GM23248 (cell line): ENCODE measurements at regions not wholly inside any gene's neighbourhood (a gene's known extent, or its start where the extent isn't known, plus 50 kb on each side); places are given as distances from the start of the nearest gene placed in this dataset.
A peak's percentile ranks its signal among the peaks of the same experiment; 100 is the strongest.

Experiments
- DNase-seq: peaks from one replicate; pipeline ENCODE4 v3.0.0-alpha.2; 2015
- H2AFZ ChIP-seq: fragments of 200-600 bp; sonication (generic); 2 replicates; pipeline ENCODE4 v1.6.1; 2016; ENCODE audit warnings: antibody characterized with exemption
- H3F3A ChIP-seq: fragments of 200-600 bp; sonication (generic); 2 replicates; pipeline ENCODE4 v1.6.1; 2016; ENCODE audit warnings: mild to moderate bottlenecking, antibody characterized with exemption, mixed run types; ENCODE audit not compliant: insufficient read depth
- H3K27ac ChIP-seq: fragments of 200-600 bp; sonication (generic); 2 replicates; pipeline ENCODE4 v1.5.1; 2016; ENCODE audit warnings: mild to moderate bottlenecking
- H3K27me3 ChIP-seq: fragments of 200-600 bp; sonication (generic); replicated peaks from 2 replicates; pipeline ENCODE4 v1.6.1; 2016; ENCODE audit warnings: mild to moderate bottlenecking; ENCODE audit not compliant: insufficient read depth
- H3K36me3 ChIP-seq: fragments of 200-600 bp; sonication (generic); 2 replicates; pipeline ENCODE4 v1.6.1; 2016; ENCODE audit warnings: low read depth, mild to moderate bottlenecking
- H3K4me1 ChIP-seq: fragments of 200-600 bp; sonication (generic); 2 replicates; pipeline ENCODE4 v1.6.1; 2016; ENCODE audit warnings: mild to moderate bottlenecking; ENCODE audit not compliant: insufficient read depth
- H3K4me2 ChIP-seq: fragments of 200-600 bp; sonication (generic); one replicate; pipeline ENCODE4 v1.6.1; 2016; ENCODE audit warnings: mild to moderate bottlenecking; ENCODE audit not compliant: unreplicated experiment
- H3K4me3 ChIP-seq: fragments of 200-600 bp; sonication (generic); 2 replicates; pipeline ENCODE4 v1.5.1; 2016; ENCODE audit warnings: mild to moderate bottlenecking
- H3K79me2 ChIP-seq: fragments of 200-600 bp; sonication (generic); 2 replicates; pipeline ENCODE4 v1.6.1; 2016; ENCODE audit warnings: mild to moderate bottlenecking; ENCODE audit not compliant: insufficient read depth
- H3K9ac ChIP-seq: fragments of 200-600 bp; sonication (generic); 2 replicates; pipeline ENCODE4 v1.6.1; 2016; ENCODE audit warnings: mild to moderate bottlenecking
- H3K9me2 ChIP-seq: fragments of 200-600 bp; sonication (generic); 2 replicates; pipeline ENCODE4 v1.6.1; 2016; ENCODE audit warnings: mixed run types, mild to moderate bottlenecking, moderate library complexity; ENCODE audit not compliant: insufficient read depth
- H3K9me3 ChIP-seq: fragments of 200-600 bp; sonication (generic); one replicate; pipeline ENCODE4 v1.6.1; 2017; ENCODE audit warnings: low read depth
- H4K20me1 ChIP-seq: fragments of 200-600 bp; sonication (generic); 2 replicates; pipeline ENCODE4 v1.6.0; 2016; ENCODE audit not compliant: insufficient read depth
- EZH2 ChIP-seq: fragments of 200-600 bp; sonication (generic); IDR thresholded peaks from 2 replicates; pipeline ENCODE4 v1.6.1; 2018; ENCODE audit warnings: antibody characterized with exemption, mild to moderate bottlenecking; ENCODE audit not compliant: insufficient read depth, poor library complexity, severe bottlenecking
- EZH2phosphoT487 ChIP-seq: fragments of 200-600 bp; sonication (generic); IDR thresholded peaks from 2 replicates; pipeline ENCODE4 v1.6.1; 2018; ENCODE audit warnings: antibody characterized with exemption, moderate library complexity, mild to moderate bottlenecking, low read depth; ENCODE audit not compliant: insufficient read depth
- WGBS, 2 experiments: methylation state at CpG; one replicate each; pipeline ENCODE4 v1.1.6; 2015 to 2017; ENCODE audit warnings: low lambda C conversion rate in 2 of 2, low coverage in 1 of 2; ENCODE audit errors: missing lambda C conversion rate in 2 of 2; 5-methylcytosine and 5-hydroxymethylcytosine counted together
- in situ Hi-C: fragments of 300-500 bp; cut with MboI; formaldehyde crosslinking; loops from 2 replicates; pipeline ENCODE4 v1.15.0; 2020

GRCh38 chr1:229011022-229011421, 259.9 kb upstream of the RAB4A start:
- H2AFZ ChIP-seq, result no peak overlapping the region
- no peaks in the 10 kb centered on the region for H3K27me3 ChIP-seq
- in situ Hi-C loops, result no loop called here
- H3F3A ChIP-seq, result no peaks in the 10 kb centered on the region
- H3K4me2 ChIP-seq, result no peak overlapping the region
- H3K79me2 ChIP-seq, result no peaks in the 10 kb centered on the region
- no peak for TF ChIP-seq EZH2
- no peak for TF ChIP-seq EZH2phosphoT487
- H3K4me3 ChIP-seq, result no peak overlapping the region
- H3K9me3 ChIP-seq, result no peaks in the 10 kb centered on the region
- no peaks in the 10 kb centered on the region for H4K20me1 ChIP-seq
- H3K27ac ChIP-seq, result no peak overlapping the region
- no peaks in the 10 kb centered on the region for H3K36me3 ChIP-seq
- 82 to 87% methylated on average over 2 of the region's 2 CpGs for WGBS, 2 experiments
- no peak overlapping the region for H3K9ac ChIP-seq
- no peak for DNase-seq
- no peaks in the 10 kb centered on the region for H3K4me1 ChIP-seq
- H3K9me2 ChIP-seq, result no peaks in the 10 kb centered on the region

- Histone ChIP-seq H3K4me1 (no peaks in the 10 kb centered on the region), H3F3A (no peaks in the 10 kb centered on the region), H3K9me3 (no peaks in the 10 kb centered on the region), H3K36me3 (no peaks in the 10 kb centered on the region), H3K4me2 (no peak overlapping the region), H2AFZ (no peak overlapping the region), H3K27ac (no peak overlapping the region), H3K79me2 (no peaks in the 10 kb centered on the region), H3K9me2 (no peaks in the 10 kb centered on the region), H4K20me1 (no peaks in the 10 kb centered on the region), H3K27me3 (no peaks in the 10 kb centered on the region), H3K9ac (no peak overlapping the region), H3K4me3 (no peak overlapping the region)
- WGBS, 2 experiments, result 75 to 80% methylated on average over 2 of the region's 2 CpGs
- DNase-seq, result peak; percentile 12
- TF ChIP-seq EZH2, result no peak
- TF ChIP-seq EZH2phosphoT487, result no peak
- in situ Hi-C loops, result no loop called here
Observed at GRCh38 chr1:229012823-229013222, 258.1 kb upstream of the RAB4A start.

- Histone ChIP-seq H3K4me3 (no peak overlapping the region), H3K4me1 (no peaks in the 10 kb centered on the region), H3K36me3 (no peaks in the 10 kb centered on the region), H2AFZ (no peak overlapping the region), H3F3A (no peaks in the 10 kb centered on the region), H3K9ac (no peak overlapping the region), H3K9me2 (no peaks in the 10 kb centered on the region), H3K79me2 (no peaks in the 10 kb centered on the region), H4K20me1 (no peaks in the 10 kb centered on the region), H3K9me3 (no peaks in the 10 kb centered on the region), H3K27me3 (0 out of 2 replicates have a peak, but pooled peaks cover 7% of the 10 kb centered on the region), H3K27ac (no peak overlapping the region), H3K4me2 (no peak overlapping the region)
- TF ChIP-seq EZH2phosphoT487 (no peak), EZH2 (no peak)
- DNase-seq, result no peak
- 48 to 58% methylated on average over 6 to 7 of the region's 7 CpGs for WGBS, 2 experiments
- in situ Hi-C loops, result no loop called here
Observed at GRCh38 chr1:229013981-229014380, 256.9 kb upstream of the RAB4A start.

GRCh38 chr1:229015806-229016205, 255.1 kb upstream of the RAB4A start:
- H3K9ac ChIP-seq, result no peak overlapping the region
- WGBS, 2 experiments, result 69 to 72% methylated on average over 13 of the region's 13 CpGs
- H3K4me3 ChIP-seq, result no peak overlapping the region
- TF ChIP-seq EZH2phosphoT487, result no peak
- no peak for TF ChIP-seq EZH2
- no peaks in the 10 kb centered on the region for H3K79me2 ChIP-seq
- H3K4me1 ChIP-seq, result no peaks in the 10 kb centered on the region
- in situ Hi-C loops, result no loop called here
- no peak overlapping the region for H3K27ac ChIP-seq
- DNase-seq, result no peak
- H3K27me3 ChIP-seq, result peaks cover 9% of the 10 kb centered on the region; the same call in 1 of the 2 replicates
- H2AFZ ChIP-seq, result no peak overlapping the region
- H3K9me3 ChIP-seq, result no peaks in the 10 kb centered on the region
- no peaks in the 10 kb centered on the region for H3K9me2 ChIP-seq
- H3F3A ChIP-seq, result no peaks in the 10 kb centered on the region
- H3K4me2 ChIP-seq, result no peak overlapping the region
- H4K20me1 ChIP-seq, result no peaks in the 10 kb centered on the region
- no peaks in the 10 kb centered on the region for H3K36me3 ChIP-seq

- 62 to 69% methylated on average over 4 of the region's 4 CpGs for WGBS, 2 experiments
Observed at GRCh38 chr1:229017091-229017490, 253.8 kb upstream of the RAB4A start.

More at GRCh38 chr1:229017091-229017490, 253.8 kb upstream of the RAB4A start:
- Histone ChIP-seq H3K4me1 (no peaks in the 10 kb centered on the region), H3K27ac (no peak overlapping the region), H3K9me2 (no peaks in the 10 kb centered on the region), H3K4me2 (no peak overlapping the region), H3K79me2 (no peaks in the 10 kb centered on the region), H2AFZ (no peak overlapping the region), H3K9ac (no peak overlapping the region), H3K9me3 (no peaks in the 10 kb centered on the region), H3K4me3 (no peak overlapping the region), H3F3A (no peaks in the 10 kb centered on the region), H4K20me1 (no peaks in the 10 kb centered on the region), H3K36me3 (no peaks in the 10 kb centered on the region), H3K27me3 (peaks cover 15% of the 10 kb centered on the region; the same call in 1 of the 2 replicates)
- in situ Hi-C loops, result no loop called here
- TF ChIP-seq EZH2 (no peak), EZH2phosphoT487 (no peak)
- no peak for DNase-seq
